ENCODE measurements at regions not wholly inside any gene's neighbourhood (a gene's known extent, or its start where the extent isn't known, plus 50 kb on each side); places are given as distances from the start of the nearest gene placed in this dataset.

GRCh38 chr4:3831529-3832150 is 65.5 kb downstream of the ADRA2C start:
- DNase-seq (ENCODE audit: low read depth), result no peak

GRCh38 chr4:3832536-3833220 is 66.5 kb downstream of the ADRA2C start:
- no peak for DNase-seq (ENCODE audit: low read depth)

- no peak for DNase-seq (ENCODE audit: low read depth)
Observed at GRCh38 chr4:3833326-3833989, 67.3 kb downstream of the ADRA2C start.

GRCh38 chr4:3834186-3834662 is 68.0 kb downstream of the ADRA2C start:
- DNase-seq (ENCODE audit: low read depth), result no peak

- no peak for DNase-seq (ENCODE audit: low read depth)
Observed at GRCh38 chr4:3834663-3835521, 68.7 kb downstream of the ADRA2C start.

- no peak for DNase-seq (ENCODE audit: low read depth)
Observed at GRCh38 chr4:3835527-3836405, 69.6 kb downstream of the ADRA2C start.

- DNase-seq (ENCODE audit: low read depth), result no peak
Observed at GRCh38 chr4:3836406-3836755, 70.2 kb downstream of the ADRA2C start.

- no peak for DNase-seq (ENCODE audit: low read depth)
Observed at GRCh38 chr4:3836756-3837601, 70.8 kb downstream of the ADRA2C start.

- DNase-seq (ENCODE audit: low read depth), result no peak
Observed at GRCh38 chr4:3838437-3839380, 72.5 kb downstream of the ADRA2C start.

- DNase-seq (ENCODE audit: low read depth), result no peak
Observed at GRCh38 chr4:3845094-3845743, 79.0 kb downstream of the ADRA2C start.

- no peak for DNase-seq (ENCODE audit: low read depth)
Observed at GRCh38 chr4:3845744-3846429, 79.7 kb downstream of the ADRA2C start.

GRCh38 chr4:3847211-3847940 is 81.2 kb downstream of the ADRA2C start:
- DNase-seq (ENCODE audit: low read depth), result no peak

- no peak for DNase-seq (ENCODE audit: low read depth)
Observed at GRCh38 chr4:3848323-3848722, 82.1 kb downstream of the ADRA2C start.

GRCh38 chr4:3849140-3849539 is 83.0 kb downstream of the ADRA2C start:
- DNase-seq (ENCODE audit: low read depth), result no peak

- DNase-seq (ENCODE audit: low read depth), result no peak
Observed at GRCh38 chr4:3850128-3850527, 83.9 kb downstream of the ADRA2C start.

GRCh38 chr4:3851211-3851610 is 85.0 kb downstream of the ADRA2C start:
- peak; percentile 79 for DNase-seq (ENCODE audit: low read depth)

GRCh38 chr4:3851881-3852280 is 85.7 kb downstream of the ADRA2C start:
- peak; percentile 45 for DNase-seq (ENCODE audit: low read depth)
